ENCODE measurements at regions not wholly inside any gene's neighbourhood (a gene's known extent, or its start where the extent isn't known, plus 50 kb on each side); places are given as distances from the start of the nearest gene placed in this dataset.

GRCh38 chr1:117780687-117781475 is 148.5 kb downstream of the GDAP2 start:
- Histone ChIP-seq H3K4me1 (no peaks in the 10 kb centered on the region), H3K4me3 (no peak overlapping the region), H3K9me3 (no peaks in the 10 kb centered on the region), H3K36me3 (replicated peaks in 1 of 2; ENCODE audit: insufficient read depth in 1 of 2, low read depth in 2 of 2) (no peaks in the 10 kb centered on the region), H3K27ac (no peak overlapping the region), H3K27me3 (no peaks in the 10 kb centered on the region)
- WGBS, 2 donors = 83 to 84% methylated on average over 5 of the region's 5 CpGs
- intact Hi-C loops (cut with DNase I) = no loop called here
- DNase-seq = no peak
- TF ChIP-seq CTCF (IDR thresholded peaks at IDR 0.05) (no peak), POLR2A (IDR thresholded peaks at IDR 0.05) (no peak)
- no peak for ATAC-seq

GRCh38 chr1:117782056-117782455 is 147.4 kb downstream of the GDAP2 start:
- Histone ChIP-seq H3K27ac (no peak overlapping the region), H3K4me3 (no peak overlapping the region), H3K9me3 (no peaks in the 10 kb centered on the region), H3K36me3 (replicated peaks in 1 of 2; ENCODE audit: insufficient read depth in 1 of 2, low read depth in 2 of 2) (no peaks in the 10 kb centered on the region), H3K27me3 (no peaks in the 10 kb centered on the region), H3K4me1 (no peaks in the 10 kb centered on the region)
- 60 to 70% methylated on average over 4 of the region's 4 CpGs for WGBS, 2 donors
- no peak for ATAC-seq
- no peak for TF ChIP-seq CTCF (IDR thresholded peaks at IDR 0.05)
- no peak for TF ChIP-seq POLR2A (IDR thresholded peaks at IDR 0.05)
- intact Hi-C loops (cut with DNase I) = no loop called here
- DNase-seq = no peak

GRCh38 chr1:117783606-117784396 is 145.6 kb downstream of the GDAP2 start:
- H3K4me1 ChIP-seq = peaks cover 3% of the 10 kb centered on the region
- WGBS, 2 donors = 84% methylated on average over 4 of the region's 4 CpGs
- TF ChIP-seq POLR2A (IDR thresholded peaks at IDR 0.05) (no peak), CTCF (IDR thresholded peaks at IDR 0.05) (no peak)
- DNase-seq (no peak), ATAC-seq (no peak)
- no peaks in the 10 kb centered on the region for H3K27me3 ChIP-seq
- no peak overlapping the region for H3K27ac ChIP-seq
- H3K36me3 ChIP-seq (replicated peaks in 1 of 2; ENCODE audit: insufficient read depth in 1 of 2, low read depth in 2 of 2) = no peaks in the 10 kb centered on the region
- H3K4me3 ChIP-seq = no peak overlapping the region
- intact Hi-C loops (cut with DNase I) = no loop called here
- H3K9me3 ChIP-seq = no peaks in the 10 kb centered on the region

- DNase-seq (no peak), ATAC-seq (no peak)
- Histone ChIP-seq H3K27me3 (no peaks in the 10 kb centered on the region), H3K4me3 (no peak overlapping the region), H3K4me1 (peaks cover 3% of the 10 kb centered on the region), H3K9me3 (no peaks in the 10 kb centered on the region), H3K36me3 (replicated peaks in 1 of 2; ENCODE audit: insufficient read depth in 1 of 2, low read depth in 2 of 2) (no peaks in the 10 kb centered on the region), H3K27ac (no peak overlapping the region)
- no peak for TF ChIP-seq CTCF (IDR thresholded peaks at IDR 0.05)
- no peak for TF ChIP-seq POLR2A (IDR thresholded peaks at IDR 0.05)
- intact Hi-C loops (cut with DNase I) = no loop called here
- WGBS, 2 donors = 15 to 19% methylated on average over 5 of the region's 5 CpGs
Observed at GRCh38 chr1:117788014-117788413, 141.4 kb downstream of the GDAP2 start.

Data from body of pancreas (tissue), 4 donors.